ENCODE measurements at regions not wholly inside any gene's neighbourhood (a gene's known extent, or its start where the extent isn't known, plus 50 kb on each side); places are given as distances from the start of the nearest gene placed in this dataset.
"Not testable (repeated sequence)": the region's sequence is repeated elsewhere in the genome, so short reads cannot be mapped to it uniquely, and the experiment has no call there.

DNA sequence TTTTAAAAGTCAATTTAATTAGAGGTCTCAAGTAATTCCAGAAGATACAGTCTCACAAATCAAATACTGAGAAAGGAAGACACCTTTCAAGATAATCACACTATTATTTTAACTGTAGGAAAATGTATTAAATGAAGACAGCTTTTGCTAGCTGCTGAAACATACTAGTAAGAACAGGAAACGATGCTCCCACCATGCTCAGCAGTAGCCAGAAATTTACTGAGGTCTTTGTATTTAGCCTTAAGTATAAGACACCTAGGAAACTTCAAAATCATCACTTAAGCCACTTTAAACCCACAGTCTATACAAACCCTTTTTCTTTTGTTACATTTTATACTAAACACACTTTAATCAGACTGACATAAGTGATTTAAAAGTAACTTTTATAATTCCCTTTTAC, 72.7 kb upstream of the NPIPB12 start:
- DNase-seq, result not testable (repeated sequence)

DNA sequence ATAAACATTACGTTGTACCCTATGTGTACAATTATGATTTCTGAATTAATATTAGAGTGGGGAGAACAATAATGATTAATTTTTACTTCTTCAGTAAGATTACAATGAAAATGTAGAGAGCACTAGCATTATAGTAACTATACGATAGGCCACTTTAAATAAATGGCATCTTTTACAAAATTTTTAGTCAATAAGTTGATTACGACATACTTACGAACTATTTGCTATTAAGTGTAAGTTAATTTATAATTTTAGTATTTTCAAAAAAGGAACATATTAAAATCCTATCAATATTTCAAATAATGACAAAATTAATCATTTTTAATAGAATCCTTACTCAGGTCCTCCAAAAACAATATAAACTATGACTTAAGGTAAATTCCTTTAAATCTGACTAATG, 75.6 kb upstream of the NPIPB12 start:
- not testable (repeated sequence) for DNase-seq

DNA sequence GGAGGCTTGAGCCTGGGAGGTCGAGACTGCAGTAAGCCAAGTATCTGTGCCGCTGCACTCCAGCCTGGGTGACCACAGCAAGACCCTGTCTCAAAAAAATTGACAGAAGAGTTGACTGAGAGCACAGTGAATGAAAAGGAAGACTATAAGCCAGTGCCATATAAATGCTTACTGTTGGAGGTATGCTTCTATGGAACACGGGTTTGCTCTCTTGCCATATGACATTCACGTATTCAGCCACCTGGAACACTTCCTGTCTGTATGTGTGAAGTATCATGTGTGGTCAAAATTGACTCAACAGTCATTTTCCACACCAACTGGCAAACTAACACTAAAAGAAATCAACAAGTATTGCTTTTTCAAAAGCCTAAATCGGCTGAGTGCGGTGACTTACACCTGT, 71.1 kb upstream of the SPN start:
- DNase-seq, result not testable (repeated sequence)

DNA sequence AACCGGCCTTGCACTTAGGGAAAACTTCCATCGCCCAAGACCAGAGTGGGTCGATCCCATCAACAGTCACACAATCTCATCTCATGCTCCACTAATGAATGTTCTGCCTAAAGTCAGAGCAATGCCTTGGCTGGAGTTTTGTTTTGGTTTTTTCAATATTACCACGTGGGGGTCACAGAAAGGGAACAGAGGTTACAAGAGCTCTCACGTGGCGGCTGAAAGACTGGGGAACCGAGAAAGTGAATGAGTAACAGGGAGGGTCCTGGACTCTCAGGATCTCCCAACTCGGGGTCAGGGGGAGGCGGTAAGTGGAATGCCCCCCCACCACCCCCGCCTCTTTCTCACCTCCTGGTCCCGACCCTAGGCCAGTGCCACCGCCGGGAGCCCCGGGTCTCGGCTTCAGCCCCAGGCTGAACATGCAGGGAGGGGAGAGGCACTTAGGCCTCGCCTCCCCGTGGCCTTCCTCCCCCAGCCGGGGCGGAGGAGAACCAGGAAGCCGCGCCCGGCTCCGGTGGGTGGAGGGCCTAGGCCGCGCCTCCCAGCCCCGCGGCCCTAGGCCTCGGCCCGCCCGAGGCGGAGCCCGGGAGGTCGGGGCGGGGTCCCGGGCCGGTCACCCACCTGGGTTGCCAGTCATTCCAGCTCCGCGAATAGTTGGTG, 68.7 kb upstream of the SPN start:
- peak; percentile 58 for DNase-seq

DNA sequence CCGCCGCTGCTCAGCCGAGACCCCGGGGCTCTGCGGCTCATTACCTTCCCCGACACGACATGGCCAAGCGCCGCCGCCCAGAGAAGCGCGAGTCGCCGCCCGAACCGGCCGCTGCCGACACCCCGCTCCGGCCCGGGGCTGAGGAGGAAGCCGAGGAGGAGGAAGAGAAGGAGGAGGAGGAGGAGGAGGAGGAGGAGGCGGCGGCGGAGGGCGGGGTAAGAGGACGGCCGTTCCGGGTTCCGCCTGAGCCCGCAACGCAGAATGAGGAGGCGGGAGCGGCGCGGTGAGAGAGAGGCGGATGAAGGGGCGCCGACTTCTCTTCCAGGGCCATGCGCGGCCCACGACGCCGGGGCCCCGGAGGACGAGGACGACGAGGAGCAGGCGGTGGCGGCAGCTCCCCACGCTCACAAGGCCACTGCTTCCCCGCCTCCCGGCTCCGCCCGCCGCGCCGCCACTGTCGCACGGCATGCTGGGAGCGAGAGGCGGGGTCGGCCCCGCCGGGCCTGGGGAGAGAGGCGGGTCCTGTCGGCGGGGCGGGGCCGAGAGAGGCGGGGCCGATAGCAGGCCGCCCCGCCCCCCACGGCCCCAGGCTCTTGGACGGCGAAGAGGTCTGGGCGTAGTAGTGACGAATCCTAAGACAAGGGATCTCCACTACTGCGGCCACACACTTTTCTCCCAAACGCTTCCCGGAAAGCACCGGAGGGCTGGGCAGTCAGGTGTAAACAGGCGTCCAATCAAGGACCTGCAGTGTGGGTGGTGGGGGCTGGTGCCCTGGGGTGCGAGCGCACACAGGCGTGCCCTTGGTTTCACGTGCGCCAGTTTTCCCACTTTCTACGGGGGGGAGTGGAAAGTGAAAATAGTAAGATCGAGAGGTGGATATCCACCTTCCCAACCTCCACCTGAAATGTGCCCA, 67.9 kb upstream of the SPN start:
- peak; percentile 88 for DNase-seq

DNA sequence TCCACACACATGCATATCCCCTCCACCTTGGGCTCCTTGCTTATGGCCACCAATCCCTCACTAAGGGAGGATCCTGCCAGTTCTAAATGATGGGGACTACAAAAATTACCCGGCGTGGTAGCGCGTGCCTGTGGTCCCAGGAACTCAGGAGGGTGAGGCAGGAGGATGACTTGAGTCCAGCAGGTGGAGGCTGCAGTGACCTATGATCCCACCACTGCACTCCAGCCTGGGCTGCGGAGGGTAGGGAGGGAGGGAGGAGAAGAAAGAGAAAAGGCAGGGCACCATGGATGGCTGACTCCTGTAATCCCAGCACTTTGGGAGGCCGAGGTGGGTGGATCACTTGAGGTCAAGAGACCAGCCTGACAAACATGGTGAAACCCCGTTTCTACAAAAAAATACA, 66.0 kb upstream of the SPN start:
- not testable (repeated sequence) for DNase-seq

DNA sequence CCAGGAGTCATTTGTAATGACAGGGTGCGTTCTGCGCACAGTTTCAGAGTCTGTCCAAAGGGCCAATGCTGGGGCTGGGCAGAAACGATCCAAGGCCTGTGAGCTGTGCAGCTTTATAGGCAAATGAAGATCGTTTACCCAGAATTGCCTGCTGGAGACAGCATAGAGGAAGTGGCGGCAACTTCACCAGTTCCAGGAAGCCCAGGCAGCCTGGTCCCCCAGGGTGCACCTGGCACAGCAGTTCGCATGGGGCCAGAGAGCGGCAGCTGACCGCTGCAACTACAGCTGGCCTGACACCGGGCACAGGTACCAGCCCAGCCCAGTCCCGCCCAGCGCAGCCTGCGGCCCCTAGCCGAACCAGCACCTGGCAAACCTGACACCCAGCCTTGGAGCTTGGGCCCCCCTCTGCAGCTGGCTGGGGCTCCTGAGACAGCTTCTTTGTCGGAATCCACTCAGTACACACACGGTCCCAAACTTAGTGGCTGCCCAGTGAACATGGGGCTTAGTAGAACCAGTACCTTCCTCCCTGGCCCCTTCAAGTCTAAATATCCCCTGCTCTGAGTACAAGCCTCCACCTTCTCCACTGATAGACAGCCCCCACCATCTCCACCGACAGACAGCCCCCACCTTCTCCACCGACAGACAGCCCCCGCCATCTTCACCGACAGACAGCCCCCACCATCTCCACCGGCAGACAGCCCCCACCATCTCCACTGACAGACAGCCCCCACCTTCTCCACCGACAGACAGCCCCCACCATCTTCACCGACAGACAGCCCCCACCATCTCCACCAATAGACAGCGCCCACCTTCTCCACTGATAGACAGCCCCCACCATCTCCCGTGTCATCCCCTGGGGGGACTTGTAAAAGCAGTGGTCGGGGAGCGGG, 62.7 kb upstream of the SPN start:
- peak; percentile 53 for DNase-seq

DNA sequence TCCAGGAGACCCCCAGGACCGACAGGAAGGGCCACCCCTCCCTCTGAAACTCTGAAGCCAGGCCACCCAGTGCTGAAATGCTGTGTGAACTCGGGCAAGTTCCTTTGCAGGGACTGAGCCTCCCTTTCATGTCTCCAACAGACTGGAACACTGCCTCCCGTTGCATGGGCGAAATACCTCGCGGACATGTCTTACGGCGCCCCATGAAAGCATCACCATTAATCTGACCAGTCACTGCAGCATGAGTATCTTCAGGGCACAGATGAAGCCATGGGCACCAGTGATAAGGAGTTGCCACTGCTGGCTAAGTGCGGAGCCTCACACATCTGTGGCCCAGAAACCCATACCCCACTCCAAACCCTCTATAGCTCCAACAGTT, 60.8 kb upstream of the SPN start:
- not testable (repeated sequence) for DNase-seq

DNA sequence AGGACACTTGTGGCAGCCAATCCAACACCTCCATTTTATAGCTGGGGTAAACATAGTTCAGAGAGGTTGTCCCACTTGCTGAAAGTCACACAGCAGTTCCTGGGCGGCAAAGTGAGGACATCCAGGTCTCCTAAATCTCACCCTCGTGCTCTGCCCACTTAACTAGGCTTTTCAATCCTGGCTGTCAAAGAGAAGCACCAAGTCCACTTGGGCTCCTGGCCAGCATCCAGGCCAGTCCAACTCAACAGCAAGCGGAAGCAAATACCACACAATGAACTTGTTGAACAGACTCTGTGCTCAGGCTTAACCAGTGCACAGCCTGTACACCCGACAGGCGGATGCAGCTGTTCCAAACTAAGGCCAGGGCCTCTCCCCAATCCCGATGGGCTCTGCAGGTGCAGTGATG, 60.4 kb upstream of the SPN start:
- DNase-seq, result not testable (repeated sequence)

DNA sequence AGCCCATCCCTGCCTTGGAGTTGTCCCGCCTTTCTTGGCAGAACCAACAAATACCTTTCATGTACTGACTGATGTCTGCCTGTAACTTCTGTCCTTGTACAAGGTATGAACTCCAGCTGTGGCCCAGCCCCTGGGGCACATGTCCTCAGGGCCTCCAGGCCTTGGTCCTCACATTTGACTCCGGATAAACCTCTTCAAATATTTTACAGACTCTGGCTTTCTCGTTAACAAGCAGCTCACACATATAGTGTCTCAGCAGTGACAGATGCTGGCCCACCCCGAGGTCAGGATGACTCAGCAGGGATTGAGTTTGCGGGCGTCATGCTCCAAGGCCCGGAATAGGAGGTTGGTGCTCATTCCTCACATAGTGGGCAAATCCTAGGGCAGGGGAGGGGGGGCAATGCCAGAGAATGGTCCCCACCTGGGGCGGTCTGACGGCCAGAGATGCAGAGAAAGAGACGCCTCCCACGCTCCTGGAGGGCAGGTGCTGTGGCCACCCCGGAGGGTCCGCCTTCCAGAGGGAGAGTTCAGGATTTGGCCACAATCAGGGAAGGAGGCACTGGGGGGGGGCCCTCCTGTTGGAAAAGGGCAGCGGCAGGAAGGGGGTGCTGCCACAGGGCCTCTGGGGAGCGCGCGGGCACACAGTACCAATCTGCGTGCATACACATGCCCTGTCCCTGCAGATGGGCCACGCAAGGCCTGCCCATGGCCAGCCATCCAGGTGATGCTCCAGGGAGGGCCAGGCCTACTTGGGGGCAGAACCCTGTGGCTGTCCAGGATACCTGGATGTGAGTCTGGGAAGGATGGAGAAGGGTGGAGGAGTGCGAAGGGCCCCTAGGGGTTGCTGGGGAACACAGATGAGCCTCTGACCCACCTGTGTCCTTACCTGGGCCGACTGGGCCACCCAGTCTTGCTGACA, 58.2 kb upstream of the SPN start:
- DNase-seq, result not testable (repeated sequence)

DNA sequence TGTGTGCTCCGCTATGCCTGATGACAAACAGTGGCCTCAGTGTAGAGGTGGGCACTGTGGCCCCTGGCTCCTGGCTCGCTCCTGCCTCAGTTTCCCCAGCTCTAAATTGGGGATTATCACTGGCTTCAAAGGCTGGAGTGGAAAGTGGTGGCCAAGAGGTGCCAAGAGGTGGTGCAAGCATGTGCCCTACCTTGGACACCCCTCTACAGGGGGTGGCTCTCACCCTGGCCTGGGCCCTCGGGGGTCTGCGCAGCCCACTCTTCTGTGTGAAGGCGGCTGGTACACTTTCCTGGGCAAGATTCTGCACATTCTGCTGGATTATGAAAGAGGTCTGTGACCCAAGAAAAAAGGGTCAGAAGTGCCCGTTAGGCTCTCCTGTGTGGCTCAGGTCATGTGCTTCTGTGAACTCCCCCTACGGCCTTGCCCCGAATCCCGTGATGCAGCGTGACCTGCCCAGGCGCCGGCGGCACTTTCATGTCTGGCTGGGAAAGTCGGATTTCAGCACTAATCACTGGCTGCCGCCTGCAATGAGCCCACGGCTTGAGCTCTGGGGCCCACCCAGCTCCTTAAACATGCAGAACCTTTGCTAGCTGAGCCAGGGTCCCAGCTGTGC, 57.3 kb upstream of the SPN start:
- DNase-seq, result not testable (repeated sequence)

DNA sequence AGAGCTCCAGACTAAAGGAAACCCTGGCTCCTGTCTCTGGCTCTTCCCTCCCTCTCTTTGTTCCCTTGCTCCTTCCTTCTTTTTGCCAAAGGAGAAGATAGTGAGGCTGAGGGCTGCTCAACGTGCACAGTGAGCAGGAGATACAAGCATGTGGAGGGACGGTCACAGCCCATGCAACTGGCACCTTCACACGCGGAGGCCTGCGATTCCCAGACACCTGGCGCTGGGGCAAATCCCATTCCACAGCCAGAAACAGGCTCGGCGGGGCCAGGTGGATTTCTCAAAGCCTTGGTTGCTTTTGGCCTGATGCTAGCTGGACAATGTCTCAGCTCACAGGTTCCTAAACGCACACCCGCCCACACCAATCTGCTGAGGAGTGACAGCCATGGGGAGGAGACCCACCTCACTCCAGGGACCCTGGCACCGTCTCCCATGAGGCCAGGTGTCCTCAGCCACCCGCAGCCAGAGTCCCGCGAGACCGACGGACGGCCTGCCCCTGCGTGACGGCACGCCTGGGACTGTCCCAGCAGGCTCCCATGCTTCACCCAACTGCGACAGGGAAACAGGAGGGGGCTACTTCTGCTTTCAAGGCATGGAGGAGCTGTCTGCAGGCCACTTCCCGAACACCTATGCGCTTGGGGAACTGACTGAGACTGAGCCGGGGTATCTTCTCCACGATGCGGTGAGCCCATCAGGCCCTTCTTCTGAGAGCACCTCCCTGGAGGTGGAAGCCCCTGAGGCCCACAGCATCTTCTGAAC, 56.2 kb upstream of the SPN start:
- not testable (repeated sequence) for DNase-seq

DNA sequence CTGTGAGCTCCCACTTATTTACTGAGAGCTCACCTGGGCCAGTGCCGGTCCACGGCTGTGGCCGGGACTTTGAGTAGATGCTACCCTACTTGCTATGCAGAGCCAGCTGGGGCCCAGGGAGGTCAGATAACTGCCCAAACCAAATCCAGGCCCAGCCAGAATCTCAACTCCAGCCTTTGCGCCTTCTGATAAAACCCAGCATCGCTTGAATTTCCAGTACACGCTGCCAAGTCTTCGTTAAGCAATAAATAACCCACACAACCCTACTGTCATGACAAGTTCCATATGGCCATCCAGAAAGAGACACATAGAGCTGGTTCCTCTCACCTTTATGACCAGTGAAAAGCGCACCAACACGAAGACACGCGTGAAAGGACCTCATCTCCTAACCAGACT, 55.6 kb upstream of the SPN start:
- DNase-seq, result not testable (repeated sequence)

DNA sequence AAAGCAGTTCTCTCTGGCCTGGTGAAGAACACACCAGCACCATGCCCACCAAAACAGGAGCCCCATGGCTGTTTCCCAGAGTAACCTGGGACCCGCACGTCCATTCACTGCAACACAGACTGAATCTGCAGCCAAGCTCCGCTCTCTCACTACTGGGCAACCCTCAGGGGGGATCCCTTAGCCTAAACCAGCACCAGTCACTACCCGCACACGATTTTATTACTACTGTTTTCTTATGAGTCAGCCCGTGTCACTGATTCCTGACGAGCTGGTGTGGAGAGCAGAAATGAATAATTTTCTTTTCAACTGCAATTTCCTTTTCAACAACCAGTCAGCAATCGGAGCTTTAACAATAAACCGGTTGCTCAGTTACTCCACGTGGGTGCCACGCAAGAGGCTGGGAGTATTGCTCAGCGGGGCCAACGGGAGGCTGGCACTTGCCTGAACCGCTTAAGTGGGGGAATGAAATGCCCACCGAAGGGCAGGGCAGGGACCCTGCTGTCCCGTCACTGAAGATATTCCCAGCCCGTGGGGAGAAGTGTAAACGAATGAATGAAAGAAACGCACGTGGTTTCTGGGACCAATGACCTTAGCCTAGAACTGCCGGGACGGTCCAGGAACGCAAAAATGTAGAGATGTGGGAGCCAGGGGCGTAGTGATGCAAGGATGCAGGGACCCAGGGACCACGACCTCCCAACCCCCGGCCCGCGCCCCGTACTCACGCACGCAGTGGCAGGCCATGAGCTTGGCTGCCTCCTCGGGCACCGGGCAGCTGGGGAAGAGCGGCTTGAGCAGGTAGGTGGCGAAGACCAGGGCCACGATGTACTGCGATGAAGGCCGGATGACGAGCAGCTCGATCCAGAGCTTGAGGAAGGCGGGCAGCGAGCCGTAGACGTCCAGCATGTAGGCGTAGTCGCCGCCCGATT, 50.4 kb upstream of the SPN start:
- peak; percentile 44 for DNase-seq
